ENCODE measurements at regions not wholly inside any gene's neighbourhood (a gene's known extent, or its start where the extent isn't known, plus 50 kb on each side); places are given as distances from the start of the nearest gene placed in this dataset.

DNA sequence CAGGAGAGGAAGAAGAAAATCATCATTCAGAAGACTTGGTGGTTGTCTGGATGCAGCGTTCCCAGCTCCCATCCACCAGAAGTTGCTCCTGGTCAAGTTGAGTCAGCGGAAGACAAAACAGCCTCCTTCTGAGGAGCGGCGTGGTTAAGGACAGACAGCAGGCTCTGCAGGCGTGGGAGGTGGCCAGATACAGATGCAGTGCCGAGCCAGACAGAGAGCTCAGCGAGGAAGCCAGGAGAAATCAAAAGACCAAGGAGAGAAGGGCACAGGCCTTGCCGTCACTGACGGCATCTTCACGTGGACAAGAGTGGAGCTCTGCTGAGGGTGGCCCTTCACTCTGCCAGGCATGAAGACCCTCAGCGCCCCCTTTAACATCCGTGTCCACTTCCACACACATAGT, 158.5 kb downstream of the THBS2 start:
- Histone ChIP-seq H3K4me1 (ENCODE audit: control insufficient read depth in 4 of 4, insufficient read depth in 4 of 4, low read length in 3 of 4) (no peaks in the 10 kb centered on the region), H3K36me3 (ENCODE audit: control insufficient read depth in 4 of 4, insufficient read depth in 3 of 4, low read depth in 1 of 4, low read length in 3 of 4) (no peaks in the 10 kb centered on the region), H3K4me3 (ENCODE audit: low read depth in 1 of 3, low read length in 3 of 3) (no peak overlapping the region), H3K27me3 (ENCODE audit: control insufficient read depth in 4 of 4, insufficient read depth in 4 of 4, low read length in 3 of 4) (no peaks in the 10 kb centered on the region), H3K9ac (ENCODE audit: low read depth in 1 of 2, low read length in 2 of 2) (no peak overlapping the region), H3K9me3 (ENCODE audit: control insufficient read depth in 4 of 4, low read length in 3 of 4) (peaks cover 2 to 9% (median 4%) of the 10 kb centered on the region in 4 donors), H3K27ac (ENCODE audit: low read depth in 1 of 2, low read length in 2 of 2) (no peak overlapping the region)
- DNase-seq (ENCODE audit: low spot score) = no peak
- WGBS = 82% methylated on average over 12 of the region's 12 CpGs
- no peak for TF ChIP-seq RAD21 (IDR thresholded peaks at IDR 0.05)
- no peak for TF ChIP-seq FOXA2 (IDR thresholded peaks at IDR 0.05)
- TF ChIP-seq EGR1 (IDR thresholded peaks at IDR 0.05; ENCODE audit: low read depth in 2 of 2) = no peak
- TF ChIP-seq SP1 (IDR thresholded peaks at IDR 0.05) = no peak
- TF ChIP-seq YY1 (IDR thresholded peaks at IDR 0.05) = no peak
- TF ChIP-seq, protein P1, sequence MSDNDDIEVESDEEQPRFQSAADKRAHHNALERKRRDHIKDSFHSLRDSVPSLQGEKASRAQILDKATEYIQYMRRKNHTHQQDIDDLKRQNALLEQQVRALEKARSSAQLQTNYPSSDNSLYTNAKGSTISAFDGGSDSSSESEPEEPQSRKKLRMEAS (IDR thresholded peaks at IDR 0.05) = no peak
- no peak for TF ChIP-seq FOXA1 (IDR thresholded peaks at IDR 0.05)
- TF ChIP-seq TAF1 (conservative IDR thresholded peaks at IDR 0.05) = no peak
- TF ChIP-seq GABPA (IDR thresholded peaks at IDR 0.05 in 1 of 2, conservative IDR thresholded peaks at IDR 0.05 in 1 of 2) = no peak
- TF ChIP-seq, protein P2, sequence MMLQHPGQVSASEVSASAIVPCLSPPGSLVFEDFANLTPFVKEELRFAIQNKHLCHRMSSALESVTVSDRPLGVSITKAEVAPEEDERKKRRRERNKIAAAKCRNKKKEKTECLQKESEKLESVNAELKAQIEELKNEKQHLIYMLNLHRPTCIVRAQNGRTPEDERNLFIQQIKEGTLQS (IDR thresholded peaks at IDR 0.05) = no peak

DNA sequence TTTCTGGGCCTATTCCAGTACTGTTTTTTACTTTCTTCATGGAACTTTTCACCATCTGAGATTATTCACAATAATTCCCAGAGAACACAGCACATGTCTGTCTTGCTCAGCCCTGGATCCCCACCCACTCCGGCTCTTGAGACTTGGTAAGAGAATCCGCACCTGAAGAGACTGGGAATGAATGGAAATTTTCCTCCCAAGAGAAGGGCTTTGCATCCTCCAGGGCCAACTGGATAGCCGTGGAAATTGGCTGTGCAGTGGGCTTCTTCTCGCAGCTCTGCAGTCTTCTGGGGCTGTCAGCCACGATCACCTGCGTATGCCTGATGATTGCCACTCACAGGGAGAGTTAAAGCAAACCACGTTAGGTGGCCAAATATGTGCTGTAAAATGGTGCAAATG, 159.1 kb downstream of the THBS2 start:
- Histone ChIP-seq H3K27me3 (ENCODE audit: control insufficient read depth in 4 of 4, insufficient read depth in 4 of 4, low read length in 3 of 4) (no peaks in the 10 kb centered on the region), H3K27ac (ENCODE audit: low read depth in 1 of 2, low read length in 2 of 2) (no peak overlapping the region), H3K9me3 (ENCODE audit: control insufficient read depth in 4 of 4, low read length in 3 of 4) (peaks cover 2 to 7% (median 4%) of the 10 kb centered on the region in 4 donors), H3K4me1 (ENCODE audit: control insufficient read depth in 4 of 4, insufficient read depth in 4 of 4, low read length in 3 of 4) (no peaks in the 10 kb centered on the region), H3K4me3 (ENCODE audit: low read depth in 1 of 3, low read length in 3 of 3) (no peak overlapping the region), H3K9ac (ENCODE audit: low read depth in 1 of 2, low read length in 2 of 2) (no peak overlapping the region), H3K36me3 (ENCODE audit: control insufficient read depth in 4 of 4, insufficient read depth in 3 of 4, low read depth in 1 of 4, low read length in 3 of 4) (no peaks in the 10 kb centered on the region)
- no peak for DNase-seq (ENCODE audit: low spot score)
- TF ChIP-seq FOXA2 (IDR thresholded peaks at IDR 0.05) (no peak), EGR1 (IDR thresholded peaks at IDR 0.05; ENCODE audit: low read depth in 2 of 2) (no peak), YY1 (IDR thresholded peaks at IDR 0.05) (no peak), RAD21 (IDR thresholded peaks at IDR 0.05) (no peak), HNF4G (IDR thresholded peaks at IDR 0.05) (no peak), TAF1 (conservative IDR thresholded peaks at IDR 0.05) (no peak), FOXA1 (IDR thresholded peaks at IDR 0.05) (no peak), JUND (IDR thresholded peaks at IDR 0.05) (no peak), RXRA (IDR thresholded peaks at IDR 0.05) (no peak), HNF4A (conservative IDR thresholded peaks at IDR 0.05) (no peak), GABPA (IDR thresholded peaks at IDR 0.05 in 1 of 2, conservative IDR thresholded peaks at IDR 0.05 in 1 of 2) (no peak), SP1 (IDR thresholded peaks at IDR 0.05) (no peak)
- TF ChIP-seq, protein P2 (IDR thresholded peaks at IDR 0.05) = no peak
- TF ChIP-seq, protein P3, sequence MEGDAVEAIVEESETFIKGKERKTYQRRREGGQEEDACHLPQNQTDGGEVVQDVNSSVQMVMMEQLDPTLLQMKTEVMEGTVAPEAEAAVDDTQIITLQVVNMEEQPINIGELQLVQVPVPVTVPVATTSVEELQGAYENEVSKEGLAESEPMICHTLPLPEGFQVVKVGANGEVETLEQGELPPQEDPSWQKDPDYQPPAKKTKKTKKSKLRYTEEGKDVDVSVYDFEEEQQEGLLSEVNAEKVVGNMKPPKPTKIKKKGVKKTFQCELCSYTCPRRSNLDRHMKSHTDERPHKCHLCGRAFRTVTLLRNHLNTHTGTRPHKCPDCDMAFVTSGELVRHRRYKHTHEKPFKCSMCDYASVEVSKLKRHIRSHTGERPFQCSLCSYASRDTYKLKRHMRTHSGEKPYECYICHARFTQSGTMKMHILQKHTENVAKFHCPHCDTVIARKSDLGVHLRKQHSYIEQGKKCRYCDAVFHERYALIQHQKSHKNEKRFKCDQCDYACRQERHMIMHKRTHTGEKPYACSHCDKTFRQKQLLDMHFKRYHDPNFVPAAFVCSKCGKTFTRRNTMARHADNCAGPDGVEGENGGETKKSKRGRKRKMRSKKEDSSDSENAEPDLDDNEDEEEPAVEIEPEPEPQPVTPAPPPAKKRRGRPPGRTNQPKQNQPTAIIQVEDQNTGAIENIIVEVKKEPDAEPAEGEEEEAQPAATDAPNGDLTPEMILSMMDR (IDR thresholded peaks at IDR 0.05; ENCODE audit: low read depth, low read length, missing input control) = no peak
- TF ChIP-seq, protein P4, sequence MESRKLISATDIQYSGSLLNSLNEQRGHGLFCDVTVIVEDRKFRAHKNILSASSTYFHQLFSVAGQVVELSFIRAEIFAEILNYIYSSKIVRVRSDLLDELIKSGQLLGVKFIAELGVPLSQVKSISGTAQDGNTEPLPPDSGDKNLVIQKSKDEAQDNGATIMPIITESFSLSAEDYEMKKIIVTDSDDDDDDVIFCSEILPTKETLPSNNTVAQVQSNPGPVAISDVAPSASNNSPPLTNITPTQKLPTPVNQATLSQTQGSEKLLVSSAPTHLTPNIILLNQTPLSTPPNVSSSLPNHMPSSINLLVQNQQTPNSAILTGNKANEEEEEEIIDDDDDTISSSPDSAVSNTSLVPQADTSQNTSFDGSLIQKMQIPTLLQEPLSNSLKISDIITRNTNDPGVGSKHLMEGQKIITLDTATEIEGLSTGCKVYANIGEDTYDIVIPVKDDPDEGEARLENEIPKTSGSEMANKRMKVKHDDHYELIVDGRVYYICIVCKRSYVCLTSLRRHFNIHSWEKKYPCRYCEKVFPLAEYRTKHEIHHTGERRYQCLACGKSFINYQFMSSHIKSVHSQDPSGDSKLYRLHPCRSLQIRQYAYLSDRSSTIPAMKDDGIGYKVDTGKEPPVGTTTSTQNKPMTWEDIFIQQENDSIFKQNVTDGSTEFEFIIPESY (IDR thresholded peaks at IDR 0.05) = no peak
- TF ChIP-seq, protein P1 (IDR thresholded peaks at IDR 0.05) = no peak
- WGBS = 91% methylated on average over 7 of the region's 7 CpGs

All from liver (tissue), 8 donors.